ENCODE measurements at regions not wholly inside any gene's neighbourhood (a gene's known extent, or its start where the extent isn't known, plus 50 kb on each side); places are given as distances from the start of the nearest gene placed in this dataset.
"Not testable (repeated sequence)": the region's sequence is repeated elsewhere in the genome, so short reads cannot be mapped to it uniquely, and the experiment has no call there.

- no peak for DNase-seq (ENCODE audit: low spot score)
Observed at GRCh38 chr2:186927867-186928191, 78.9 kb upstream of the ZSWIM2 start.

- no peak for DNase-seq (ENCODE audit: low spot score)
Observed at GRCh38 chr2:186927185-186927866, 78.4 kb upstream of the ZSWIM2 start.

DNA sequence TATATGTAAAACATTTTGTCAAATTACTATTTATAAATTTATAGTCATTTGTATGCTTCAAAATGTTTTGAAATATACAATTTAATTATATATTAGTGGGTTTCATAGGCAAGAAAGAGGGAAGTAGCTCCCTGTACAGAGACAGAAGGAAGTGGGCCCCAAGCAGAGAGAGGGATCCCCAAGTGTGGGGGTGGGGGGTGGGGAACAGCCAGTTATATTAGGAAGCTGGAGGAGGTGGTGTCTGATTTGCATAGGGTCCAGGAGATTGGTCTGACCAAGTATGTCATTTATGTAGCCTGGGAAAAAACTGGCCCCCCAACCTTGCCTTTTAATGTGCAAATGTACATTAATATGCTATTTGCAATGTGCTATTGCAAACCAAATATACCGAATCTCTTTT lies 76.5 kb upstream of the ZSWIM2 start:
- no peak for DNase-seq (ENCODE audit: low spot score)

- not testable (repeated sequence) for DNase-seq (ENCODE audit: low spot score)
Observed at GRCh38 chr2:186922316-186922715, 73.3 kb upstream of the ZSWIM2 start.

- DNase-seq (ENCODE audit: low spot score): no peak
Observed at GRCh38 chr2:186919296-186919695, 70.3 kb upstream of the ZSWIM2 start.

DNA sequence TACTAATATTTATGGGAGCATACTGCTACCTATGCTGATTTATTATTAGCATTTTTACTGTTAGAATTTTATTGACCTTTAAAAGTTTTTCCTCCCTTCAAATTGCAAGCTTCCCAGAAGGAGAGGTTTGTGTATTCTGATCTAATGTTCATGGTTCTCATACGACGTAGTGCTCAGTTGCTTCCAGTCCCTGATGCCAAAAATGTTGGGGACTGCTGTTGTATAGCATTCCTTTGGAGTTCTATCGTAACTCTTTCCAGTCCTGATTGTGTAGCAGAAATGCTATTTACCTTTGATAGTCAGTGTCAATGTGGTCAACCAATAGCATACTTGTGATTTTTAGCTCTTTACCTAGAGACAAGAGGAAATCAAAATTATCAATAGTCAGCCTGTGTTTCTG lies 69.5 kb upstream of the ZSWIM2 start:
- no peak for DNase-seq (ENCODE audit: low spot score)

DNA sequence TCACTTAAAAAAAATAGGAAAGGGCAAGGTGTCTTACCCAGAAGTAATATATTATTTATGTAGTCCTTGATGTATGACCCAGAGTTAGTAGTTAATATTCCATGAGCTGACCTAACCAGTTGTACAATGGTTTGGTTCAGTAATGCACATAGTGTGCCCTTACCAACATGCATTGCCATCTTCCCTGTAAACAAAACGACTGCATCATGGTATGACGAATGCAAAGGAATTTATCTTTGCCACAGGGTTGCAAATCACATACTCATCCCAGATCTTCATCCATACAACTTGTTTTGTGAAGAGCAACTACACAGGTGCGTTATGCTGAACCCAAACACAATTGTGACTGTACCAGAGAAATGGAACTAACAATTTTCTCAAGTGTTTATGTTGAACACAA lies 68.9 kb upstream of the ZSWIM2 start:
- DNase-seq (ENCODE audit: low spot score): no peak

GRCh38 chr2:186913870-186914269 lies 64.9 kb upstream of the ZSWIM2 start:
- no peak for DNase-seq (ENCODE audit: low spot score)

GRCh38 chr2:186912979-186913378 lies 64.0 kb upstream of the ZSWIM2 start:
- DNase-seq (ENCODE audit: low spot score): no peak

- no peak for DNase-seq (ENCODE audit: low spot score)
Observed at GRCh38 chr2:186911551-186912085, 62.6 kb upstream of the ZSWIM2 start.

GRCh38 chr2:186910996-186911395 lies 62.0 kb upstream of the ZSWIM2 start:
- no peak for DNase-seq (ENCODE audit: low spot score)

DNA sequence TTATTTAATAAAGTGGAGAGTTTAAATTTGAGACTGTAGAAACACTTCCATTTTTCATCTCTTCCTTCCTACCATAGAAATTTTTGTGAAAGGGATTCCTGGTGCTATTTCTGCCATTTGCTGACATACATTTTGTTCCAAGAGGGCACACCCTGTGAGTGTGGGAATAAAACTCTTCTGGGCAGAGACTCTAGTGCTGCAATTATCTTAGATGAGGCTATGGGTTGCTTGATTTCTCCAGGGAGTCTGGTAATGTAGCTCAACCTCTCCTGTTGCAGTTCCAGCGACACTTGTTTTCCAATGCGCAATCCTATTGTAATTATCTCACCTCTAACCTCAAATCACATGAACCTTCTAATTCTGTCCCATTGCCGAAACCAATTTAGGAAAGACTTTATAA lies 60.1 kb upstream of the ZSWIM2 start:
- DNase-seq (ENCODE audit: low spot score): no peak

- DNase-seq (ENCODE audit: low spot score): no peak
Observed at GRCh38 chr2:186907897-186908296, 58.9 kb upstream of the ZSWIM2 start.

GRCh38 chr2:186903216-186903615 lies 54.2 kb upstream of the ZSWIM2 start:
- no peak for DNase-seq (ENCODE audit: low spot score)
